T-cell (primary cell): ENCODE measurements at regions not wholly inside any gene's neighbourhood (a gene's known extent, or its start where the extent isn't known, plus 50 kb on each side); places are given as distances from the start of the nearest gene placed in this dataset.
A peak's percentile ranks its signal among the peaks of the same experiment; 100 is the strongest.

ENCODE experiments used
- ATAC-seq, 4 experiments: fragments of 200-7000 bp in 3 of 4; fragments of 150-1000 bp in 1 of 4; cut with Tn5 transposase; replicated peaks in 1 of 4; 1 replicate in 3 of 4; 2 replicates in 1 of 4; pipeline ENCODE4 v1.10.0; 2021; ENCODE audit warnings: moderate library complexity in 3 of 4, mild to moderate bottlenecking in 2 of 4, moderate number of reproducible peaks in 1 of 4
- CTCF ChIA-PET, 2 donors: fragments of 300-600 bp; sonication (Branson Sonifier 250); formaldehyde crosslinking; loops; one replicate each; lab custom pipeline; 2022; ENCODE audit warnings: antibody characterized with exemption in 2 of 2; lab: Charles Lee
- POLR2A ChIA-PET, 2 donors: fragments of 300-600 bp; sonication (Branson Sonifier 250); formaldehyde crosslinking; loops; one replicate each; lab custom pipeline; 2022; ENCODE audit warnings: antibody characterized with exemption in 2 of 2; lab: Charles Lee
- DNase-seq, 35 experiments: peaks; one replicate each; pipeline versions ENCODE4 v3.0.0 to v3.0.0-alpha.2; 2013 to 2023
- H3K27ac ChIP-seq: one replicate; pipeline ENCODE4 v1.5.1; 2013; ENCODE audit warnings: low read length
- H3K27me3 ChIP-seq, 2 experiments: replicated peaks in 1 of 2; 1 replicate in 1 of 2; 2 replicates in 1 of 2; pipeline versions ENCODE4 v1.6.1 to v1.7.0; 2013; ENCODE audit warnings: low read length in 1 of 2, mixed read lengths in 1 of 2; ENCODE audit not compliant: control insufficient read depth in 2 of 2, insufficient read depth in 2 of 2; ENCODE audit errors: extremely low read depth in 1 of 2
- H3K36me3 ChIP-seq, 2 donors: 1 replicate in 1 of 2; 2 replicates in 1 of 2; pipeline versions ENCODE4 v1.6.1 to v1.7.0; 2013; ENCODE audit warnings: low read length in 1 of 2; ENCODE audit not compliant: control insufficient read depth in 2 of 2, insufficient read depth in 1 of 2; ENCODE audit errors: extremely low read depth in 1 of 2
- H3K4me1 ChIP-seq, 2 experiments: 1 replicate in 1 of 2; 2 replicates in 1 of 2; pipeline versions ENCODE4 v1.6.1 to v1.7.0; 2013; ENCODE audit warnings: low read length in 2 of 2, mixed read lengths in 1 of 2; ENCODE audit not compliant: insufficient read depth in 2 of 2, control insufficient read depth in 1 of 2; ENCODE audit errors: extremely low read depth in 1 of 2
- H3K4me3 ChIP-seq, 2 donors: 1 replicate in 1 of 2; 2 replicates in 1 of 2; pipeline versions ENCODE4 v1.5.1 to v1.7.0; 2013; ENCODE audit warnings: mild to moderate bottlenecking in 2 of 2, low read length in 1 of 2, moderate library complexity in 1 of 2; ENCODE audit not compliant: control insufficient read depth in 1 of 2; ENCODE audit errors: extremely low read depth in 1 of 2
- H3K9me3 ChIP-seq: 2 replicates; pipeline ENCODE4 v1.7.0; 2013
- H3K27ac Mint-ChIP-seq, 2 donors: one replicate each; pipeline ENCODE4 v1.8.0; 2020 to 2021; ENCODE audit warnings: mild to moderate bottlenecking in 2 of 2, mixed read lengths in 2 of 2
- H3K27me3 Mint-ChIP-seq, 2 donors: one replicate each; pipeline ENCODE4 v1.8.0; 2021 to 2022; ENCODE audit warnings: mixed read lengths in 2 of 2
- H3K36me3 Mint-ChIP-seq: one replicate; pipeline ENCODE4 v1.8.0; 2021; ENCODE audit warnings: mixed read lengths
- H3K4me1 Mint-ChIP-seq, 3 donors: one replicate each; pipeline ENCODE4 v1.8.0; 2020 to 2022; ENCODE audit warnings: mixed read lengths in 3 of 3, mild to moderate bottlenecking in 1 of 3
- H3K4me3 Mint-ChIP-seq, 3 donors: one replicate each; pipeline ENCODE4 v1.8.0; 2020 to 2022; ENCODE audit warnings: mild to moderate bottlenecking in 3 of 3, mixed read lengths in 3 of 3, moderate library complexity in 3 of 3
- H3K9me3 Mint-ChIP-seq, 3 donors: one replicate each; pipeline ENCODE4 v1.8.0; 2020 to 2022; ENCODE audit warnings: mixed read lengths in 3 of 3
- WGBS: methylation state at CpG from one replicate; pipeline ENCODE4 v1.1.5; 2013; ENCODE audit warnings: missing lambda C conversion rate; ENCODE audit not compliant: insufficient coverage; 5-methylcytosine and 5-hydroxymethylcytosine counted together

GRCh38 chr9:85292261-85292660, 449.5 kb downstream of the AGTPBP1 start:
- POLR2A ChIA-PET, result no interaction called here
- Histone ChIP-seq H3K27me3 (no peaks in the 10 kb centered on the region), H3K27ac (no peak overlapping the region), H3K4me1 (peaks cover 6 to 16% of the 10 kb centered on the region in 2 experiments), H3K9me3 (no peaks in the 10 kb centered on the region), H3K4me3 (no peak overlapping the region), H3K36me3 (no peaks in the 10 kb centered on the region)
- H3K4me3 Mint-ChIP-seq, result no peak overlapping the region
- ATAC-seq (no peak), DNase-seq (no peak)
- H3K27me3 Mint-ChIP-seq, result peaks cover 10 to 18% of the 10 kb centered on the region in 2 donors
- H3K27ac Mint-ChIP-seq, result no peak overlapping the region
- H3K9me3 Mint-ChIP-seq, result peaks cover 0 to 4% (median 4%) of the 10 kb centered on the region in 3 donors
- no peaks in the 10 kb centered on the region for H3K36me3 Mint-ChIP-seq
- 77% methylated on average over 3 of the region's 4 CpGs for WGBS
- peaks cover 14 to 28% (median 28%) of the 10 kb centered on the region in 3 donors for H3K4me1 Mint-ChIP-seq
- CTCF ChIA-PET, result no interaction called here

GRCh38 chr9:85291266-85291665, 450.5 kb downstream of the AGTPBP1 start:
- no peak overlapping the region for H3K27ac Mint-ChIP-seq
- POLR2A ChIA-PET, result no interaction called here
- no peak overlapping the region for H3K27ac ChIP-seq
- no peaks in the 10 kb centered on the region for H3K27me3 ChIP-seq
- peaks cover 10 to 19% of the 10 kb centered on the region in 2 donors for H3K27me3 Mint-ChIP-seq
- no peaks in the 10 kb centered on the region for H3K9me3 ChIP-seq
- H3K4me1 ChIP-seq, result peaks cover 6 to 16% of the 10 kb centered on the region in 2 experiments
- whole genome bisulfite sequencing, result 0% methylated on average over 1 of the region's 6 CpGs
- H3K36me3 ChIP-seq, result no peaks in the 10 kb centered on the region
- no peak overlapping the region for H3K4me3 Mint-ChIP-seq
- DNase-seq, result no peak
- ATAC-seq, result no peak
- peaks cover 0 to 4% (median 4%) of the 10 kb centered on the region in 3 donors for H3K9me3 Mint-ChIP-seq
- no peak overlapping the region for H3K4me3 ChIP-seq
- peaks cover 14 to 28% (median 28%) of the 10 kb centered on the region in 3 donors for H3K4me1 Mint-ChIP-seq
- no peaks in the 10 kb centered on the region for H3K36me3 Mint-ChIP-seq
- CTCF ChIA-PET, result no interaction called here

- Histone ChIP-seq H3K9me3 (no peaks in the 10 kb centered on the region), H3K27ac (no peak overlapping the region), H3K4me1 (peaks cover 6 to 16% of the 10 kb centered on the region in 2 experiments), H3K4me3 (no peak overlapping the region), H3K27me3 (no peaks in the 10 kb centered on the region), H3K36me3 (no peaks in the 10 kb centered on the region)
- H3K27me3 Mint-ChIP-seq, result peaks cover 14 to 24% of the 10 kb centered on the region in 2 donors
- H3K4me1 Mint-ChIP-seq, result peaks cover 14 to 28% (median 28%) of the 10 kb centered on the region in 3 donors
- no peaks in the 10 kb centered on the region for H3K36me3 Mint-ChIP-seq
- H3K4me3 Mint-ChIP-seq, result peak overlapping the region; percentile 0 to 56 (median 15)
- ATAC-seq (peak; percentile 20 to 56 (median 38)), DNase-seq (peak in 29 of 35 experiments; percentile 1 to 55 (median 18))
- WGBS, result 3% methylated on average over 17 of the region's 21 CpGs
- H3K9me3 Mint-ChIP-seq, result peaks cover 0 to 4% (median 4%) of the 10 kb centered on the region in 3 donors
- ChIA-PET POLR2A (no interaction called here), CTCF (no interaction called here)
- peak overlapping the region in 1 of 2 donors; percentile 40 for H3K27ac Mint-ChIP-seq
Measured at GRCh38 chr9:85290019-85290418, 451.7 kb downstream of the AGTPBP1 start.

- no peaks in the 10 kb centered on the region for H3K27me3 ChIP-seq
- Mint-ChIP-seq H3K4me1 (peaks cover 14 to 28% (median 28%) of the 10 kb centered on the region in 3 donors), H3K27ac (no peak overlapping the region), H3K27me3 (peaks cover 13 to 18% of the 10 kb centered on the region in 2 donors), H3K4me3 (peak overlapping the region in 1 of 3 donors; percentile 56), H3K36me3 (no peaks in the 10 kb centered on the region), H3K9me3 (peaks cover 0 to 4% (median 0%) of the 10 kb centered on the region in 3 donors)
- ChIA-PET CTCF (no interaction called here), POLR2A (no interaction called here)
- peaks cover 6 to 16% of the 10 kb centered on the region in 2 experiments for H3K4me1 ChIP-seq
- no peak for ATAC-seq
- no peaks in the 10 kb centered on the region for H3K9me3 ChIP-seq
- H3K4me3 ChIP-seq, result no peak overlapping the region
- DNase-seq, result no peak
- no peaks in the 10 kb centered on the region for H3K36me3 ChIP-seq
- 94% methylated on average over 12 of the region's 18 CpGs for WGBS
- no peak overlapping the region for H3K27ac ChIP-seq
Measured at GRCh38 chr9:85289142-85289541, 452.6 kb downstream of the AGTPBP1 start.

- Mint-ChIP-seq H3K9me3 (peaks cover 0 to 4% (median 2%) of the 10 kb centered on the region in 3 donors), H3K27me3 (peaks cover 11 to 20% of the 10 kb centered on the region in 2 donors), H3K36me3 (no peaks in the 10 kb centered on the region), H3K4me3 (no peak overlapping the region), H3K4me1 (peaks cover 0 to 5% (median under 1%) of the 10 kb centered on the region in 3 donors), H3K27ac (no peak overlapping the region)
- Histone ChIP-seq H3K27me3 (no peaks in the 10 kb centered on the region), H3K27ac (no peak overlapping the region), H3K9me3 (no peaks in the 10 kb centered on the region), H3K4me3 (no peak overlapping the region), H3K36me3 (no peaks in the 10 kb centered on the region), H3K4me1 (no peaks in the 10 kb centered on the region)
- no peak for DNase-seq
- no CpG with 5 or more reads among the region's 3 CpGs for WGBS
- ChIA-PET CTCF (no interaction called here), POLR2A (no interaction called here)
- no peak for ATAC-seq
Measured at GRCh38 chr9:85283421-85283820, 458.3 kb downstream of the AGTPBP1 start.

- Mint-ChIP-seq H3K27me3 (peaks cover 1 to 10% of the 10 kb centered on the region in 2 donors), H3K27ac (no peak overlapping the region), H3K36me3 (no peaks in the 10 kb centered on the region), H3K4me3 (no peak overlapping the region), H3K4me1 (no peaks in the 10 kb centered on the region), H3K9me3 (peaks cover 0 to 4% (median 0%) of the 10 kb centered on the region in 3 donors)
- Histone ChIP-seq H3K4me1 (no peaks in the 10 kb centered on the region), H3K27ac (no peak overlapping the region), H3K9me3 (no peaks in the 10 kb centered on the region), H3K36me3 (no peaks in the 10 kb centered on the region), H3K27me3 (no peaks in the 10 kb centered on the region), H3K4me3 (no peak overlapping the region)
- ChIA-PET POLR2A (no interaction called here), CTCF (no interaction called here)
- DNase-seq, result no peak
- no CpG with 5 or more reads among the region's 4 CpGs for WGBS
- no peak for ATAC-seq
Measured at GRCh38 chr9:85278769-85279168, 463.0 kb downstream of the AGTPBP1 start.

- Histone ChIP-seq H3K9me3 (no peaks in the 10 kb centered on the region), H3K4me3 (no peak overlapping the region), H3K27ac (no peak overlapping the region), H3K36me3 (no peaks in the 10 kb centered on the region), H3K27me3 (no peaks in the 10 kb centered on the region), H3K4me1 (no peaks in the 10 kb centered on the region)
- H3K4me1 Mint-ChIP-seq, result no peaks in the 10 kb centered on the region
- H3K27me3 Mint-ChIP-seq, result peaks cover 1 to 7% of the 10 kb centered on the region in 2 donors
- no peak for DNase-seq
- ChIA-PET CTCF (no interaction called here), POLR2A (no interaction called here)
- no peak overlapping the region for H3K4me3 Mint-ChIP-seq
- no peaks in the 10 kb centered on the region for H3K36me3 Mint-ChIP-seq
- H3K9me3 Mint-ChIP-seq, result no peaks in the 10 kb centered on the region
- ATAC-seq, result no peak
- WGBS, result 80% methylated on average over 1 of the region's 4 CpGs
- H3K27ac Mint-ChIP-seq, result no peak overlapping the region
Measured at GRCh38 chr9:85276741-85277140, 465.0 kb downstream of the AGTPBP1 start.
